ENCODE measurements at regions not wholly inside any gene's neighbourhood (a gene's known extent, or its start where the extent isn't known, plus 50 kb on each side); places are given as distances from the start of the nearest gene placed in this dataset.

- no peak overlapping the region for H3K4me3 Mint-ChIP-seq
Observed at GRCh38 chr2:64311948-64312621, 141.9 kb upstream of the LGALSL start.

DNA sequence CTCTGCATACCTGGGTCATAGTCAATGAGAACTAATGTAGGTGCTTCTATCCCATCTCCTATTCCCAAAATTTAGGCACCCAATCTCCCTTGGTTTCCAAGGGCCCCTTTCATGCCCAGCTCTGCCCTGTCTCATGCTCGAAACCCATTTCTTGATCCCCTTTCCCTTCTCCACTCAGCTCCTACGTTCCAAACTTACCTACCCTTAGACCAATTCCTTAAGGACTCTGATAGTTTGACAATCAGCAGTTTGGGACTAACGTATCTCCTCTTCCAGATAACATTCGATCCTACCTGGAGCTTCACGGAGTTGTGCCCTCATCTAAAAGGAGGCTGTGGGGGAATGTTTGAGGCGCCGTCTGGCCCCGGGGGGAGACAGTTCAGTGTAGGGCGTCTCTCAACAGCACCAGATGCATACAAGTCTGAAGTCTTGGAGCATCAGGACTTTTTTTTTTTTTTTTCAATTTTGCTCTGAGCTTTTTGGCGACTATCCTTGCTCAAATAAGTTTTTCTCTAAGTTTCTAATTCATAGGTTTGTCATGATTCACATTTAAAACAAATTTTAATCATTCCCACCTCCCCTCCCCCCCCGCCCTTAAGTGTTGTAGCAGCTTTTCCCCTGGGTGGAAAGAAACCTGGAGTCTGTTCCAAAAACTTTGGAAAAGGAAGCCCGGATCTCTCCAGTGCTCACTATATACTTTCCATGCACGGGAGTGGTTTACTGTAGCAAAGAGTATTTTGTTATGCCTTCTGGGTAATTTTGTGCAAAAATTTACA is 141.2 kb upstream of the LGALSL start:
- H3K4me3 Mint-ChIP-seq = no peak overlapping the region
- H3K27me3 Mint-ChIP-seq (ENCODE audit: low read depth in 3 of 3) = peaks cover 0 to 4% (median 2%) of the 10 kb centered on the region in 3 donors
- H3K36me3 Mint-ChIP-seq = no peaks in the 10 kb centered on the region
- H3K9me3 Mint-ChIP-seq = no peaks in the 10 kb centered on the region
- no peak for DNase-seq
- H3K4me1 Mint-ChIP-seq = no peaks in the 10 kb centered on the region
- peak overlapping the region in 1 of 6 donors; percentile 49 for H3K27ac Mint-ChIP-seq

More at GRCh38 chr2:64311948-64312621, 141.9 kb upstream of the LGALSL start:
- H3K4me1 Mint-ChIP-seq = no peaks in the 10 kb centered on the region
- DNase-seq = no peak
- no peaks in the 10 kb centered on the region for H3K36me3 Mint-ChIP-seq
- H3K27me3 Mint-ChIP-seq (ENCODE audit: low read depth in 3 of 3) = peaks cover 0 to 4% (median 2%) of the 10 kb centered on the region in 3 donors
- no peak overlapping the region for H3K27ac Mint-ChIP-seq
- no peaks in the 10 kb centered on the region for H3K9me3 Mint-ChIP-seq

- H3K27me3 Mint-ChIP-seq (ENCODE audit: low read depth in 3 of 3) = peaks cover 0 to 4% (median 2%) of the 10 kb centered on the region in 3 donors
Observed at GRCh38 chr2:64313398-64313723, 140.6 kb upstream of the LGALSL start.

GRCh38 chr2:64315291-64315960 is 138.5 kb upstream of the LGALSL start:
- DNase-seq = no peak
- Mint-ChIP-seq H3K9me3 (no peaks in the 10 kb centered on the region), H3K36me3 (peaks cover 0 to 3% (median 0%) of the 10 kb centered on the region in 3 donors), H3K27me3 (ENCODE audit: low read depth in 3 of 3) (peaks cover 0 to 4% (median 2%) of the 10 kb centered on the region in 3 donors), H3K4me1 (peaks cover 0 to 9% of the 10 kb centered on the region in 2 donors), H3K27ac (no peak overlapping the region), H3K4me3 (no peak overlapping the region)

More at GRCh38 chr2:64313398-64313723, 140.6 kb upstream of the LGALSL start:
- no peak overlapping the region for H3K27ac Mint-ChIP-seq
- peaks cover 0 to 3% (median 0%) of the 10 kb centered on the region in 3 donors for H3K36me3 Mint-ChIP-seq
- peaks cover 0 to 5% of the 10 kb centered on the region in 2 donors for H3K4me1 Mint-ChIP-seq
- H3K9me3 Mint-ChIP-seq = no peaks in the 10 kb centered on the region
- H3K4me3 Mint-ChIP-seq = no peak overlapping the region
- DNase-seq = no peak

GRCh38 chr2:64317707-64318475 is 136.1 kb upstream of the LGALSL start:
- peaks cover 1 to 4% (median 3%) of the 10 kb centered on the region in 3 donors for H3K27me3 Mint-ChIP-seq (ENCODE audit: low read depth in 3 of 3)
- peaks cover 0 to 3% (median 0%) of the 10 kb centered on the region in 3 donors for H3K36me3 Mint-ChIP-seq
- peaks cover 13 to 28% of the 10 kb centered on the region in 2 donors for H3K4me1 Mint-ChIP-seq
- H3K9me3 Mint-ChIP-seq = no peaks in the 10 kb centered on the region
- no peak overlapping the region for H3K4me3 Mint-ChIP-seq
- no peak for DNase-seq
- H3K27ac Mint-ChIP-seq = peak overlapping the region in 3 of 6 donors; percentile 16 to 59 (median 51)

GRCh38 chr2:64318476-64318748 is 135.6 kb upstream of the LGALSL start:
- H3K4me1 Mint-ChIP-seq = peaks cover 18 to 33% of the 10 kb centered on the region in 2 donors
- no peak overlapping the region for H3K4me3 Mint-ChIP-seq
- H3K9me3 Mint-ChIP-seq = no peaks in the 10 kb centered on the region
- DNase-seq = no peak
- peaks cover 0 to 3% (median 0%) of the 10 kb centered on the region in 3 donors for H3K36me3 Mint-ChIP-seq
- peak overlapping the region in 3 of 6 donors; percentile 16 to 59 (median 51) for H3K27ac Mint-ChIP-seq
- H3K27me3 Mint-ChIP-seq (ENCODE audit: low read depth in 3 of 3) = peaks cover 1 to 4% (median 3%) of the 10 kb centered on the region in 3 donors

DNA sequence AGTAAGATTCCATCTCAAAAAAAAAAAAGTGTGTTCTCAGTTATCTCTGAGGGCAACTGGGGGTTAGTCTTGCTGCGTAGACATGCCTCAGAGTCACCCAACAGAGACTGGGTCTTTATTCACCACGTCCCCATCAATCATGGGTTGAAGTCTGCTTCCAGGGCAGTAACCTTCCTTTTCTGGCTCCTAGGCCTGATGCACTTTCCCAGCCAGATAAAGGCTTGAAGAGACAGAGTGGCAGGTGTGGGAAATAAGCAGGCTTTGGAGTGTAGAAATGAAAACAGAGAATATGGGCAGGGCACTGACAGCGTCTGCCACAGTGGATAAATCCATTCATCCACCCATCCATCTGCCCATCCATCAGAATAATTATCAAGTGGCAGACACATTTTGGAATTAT is 134.1 kb upstream of the LGALSL start:
- no peak overlapping the region for H3K4me3 Mint-ChIP-seq
- no peak overlapping the region for H3K27ac Mint-ChIP-seq
- H3K27me3 Mint-ChIP-seq (ENCODE audit: low read depth in 3 of 3) = peaks cover 0 to 3% (median 1%) of the 10 kb centered on the region in 3 donors
- peaks cover 33 to 48% of the 10 kb centered on the region in 2 donors for H3K4me1 Mint-ChIP-seq
- DNase-seq = no peak
- H3K9me3 Mint-ChIP-seq = no peaks in the 10 kb centered on the region
- peaks cover 0 to 3% (median 0%) of the 10 kb centered on the region in 3 donors for H3K36me3 Mint-ChIP-seq

- peaks cover 0 to 7% (median 4%) of the 10 kb centered on the region in 3 donors for H3K27me3 Mint-ChIP-seq (ENCODE audit: low read depth in 3 of 3)
- H3K9me3 Mint-ChIP-seq = no peaks in the 10 kb centered on the region
- H3K4me1 Mint-ChIP-seq = peaks cover 59 to 73% of the 10 kb centered on the region in 2 donors
- H3K27ac Mint-ChIP-seq = peak overlapping the region in 3 of 6 donors; percentile 30 to 51 (median 50)
- peaks cover 0 to 3% (median 0%) of the 10 kb centered on the region in 3 donors for H3K36me3 Mint-ChIP-seq
- DNase-seq = no peak
- peak overlapping the region in 4 of 5 donors; percentile 6 to 49 (median 37) for H3K4me3 Mint-ChIP-seq
Observed at GRCh38 chr2:64322433-64322832, 131.5 kb upstream of the LGALSL start.

DNA sequence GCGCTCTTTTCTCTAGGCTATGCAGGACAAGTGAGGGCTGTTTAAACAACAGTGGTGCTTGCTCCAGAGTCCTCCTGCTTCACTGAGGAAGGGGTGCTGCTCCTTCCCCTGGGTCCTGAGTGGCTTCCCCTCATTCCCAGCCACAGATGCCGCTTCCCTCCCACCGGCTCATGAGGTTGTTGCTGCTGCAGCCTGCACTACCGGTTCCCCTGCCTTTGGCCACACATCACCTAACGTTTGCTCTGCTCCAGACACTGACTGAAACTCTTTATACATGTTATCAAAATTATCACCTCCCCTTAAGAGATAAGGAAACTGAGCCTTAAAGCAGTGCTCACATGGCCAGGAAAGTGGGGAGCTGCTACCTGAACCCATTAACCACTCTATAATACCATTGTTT is 130.8 kb upstream of the LGALSL start:
- peaks cover 0 to 7% (median 4%) of the 10 kb centered on the region in 3 donors for H3K27me3 Mint-ChIP-seq (ENCODE audit: low read depth in 3 of 3)
- peaks cover 0 to 2% (median 0%) of the 10 kb centered on the region in 3 donors for H3K36me3 Mint-ChIP-seq
- H3K4me3 Mint-ChIP-seq = peak overlapping the region; percentile 15 to 49 (median 39)
- no peak for DNase-seq
- H3K4me1 Mint-ChIP-seq = peaks cover 66 to 78% of the 10 kb centered on the region in 2 donors
- no peaks in the 10 kb centered on the region for H3K9me3 Mint-ChIP-seq
- H3K27ac Mint-ChIP-seq = peak overlapping the region in 2 of 6 donors; percentile 27 to 60

GRCh38 chr2:64324746-64325410 is 129.1 kb upstream of the LGALSL start:
- Mint-ChIP-seq H3K9me3 (no peaks in the 10 kb centered on the region), H3K27ac (peak overlapping the region; percentile 88 to 97 (median 94)), H3K27me3 (ENCODE audit: low read depth in 3 of 3) (peaks cover 0 to 7% (median 4%) of the 10 kb centered on the region in 3 donors), H3K4me3 (peak overlapping the region in 4 of 5 donors; percentile 49 to 93 (median 81)), H3K36me3 (no peaks in the 10 kb centered on the region), H3K4me1 (peaks cover 74 to 80% of the 10 kb centered on the region in 2 donors)
- DNase-seq = no peak

GRCh38 chr2:64325477-64325851 is 128.5 kb upstream of the LGALSL start:
- no peaks in the 10 kb centered on the region for H3K36me3 Mint-ChIP-seq
- H3K4me3 Mint-ChIP-seq = peak overlapping the region; percentile 77 to 93 (median 88)
- no peaks in the 10 kb centered on the region for H3K9me3 Mint-ChIP-seq
- H3K4me1 Mint-ChIP-seq = peaks cover 77 to 80% of the 10 kb centered on the region in 2 donors
- DNase-seq = peak in 1 of 3 donors; percentile 8
- peaks cover 0 to 7% (median 4%) of the 10 kb centered on the region in 3 donors for H3K27me3 Mint-ChIP-seq (ENCODE audit: low read depth in 3 of 3)
- H3K27ac Mint-ChIP-seq = peak overlapping the region; percentile 88 to 97 (median 94)

GRCh38 chr2:64325852-64326577 is 127.9 kb upstream of the LGALSL start:
- H3K27me3 Mint-ChIP-seq (ENCODE audit: low read depth in 3 of 3) = peaks cover 0 to 7% (median 4%) of the 10 kb centered on the region in 3 donors
- peak overlapping the region; percentile 88 to 97 (median 94) for H3K27ac Mint-ChIP-seq
- peaks cover 0 to 4% (median 0%) of the 10 kb centered on the region in 3 donors for H3K36me3 Mint-ChIP-seq
- peak overlapping the region; percentile 77 to 93 (median 88) for H3K4me3 Mint-ChIP-seq
- DNase-seq = peak; percentile 81 to 84 (median 83)
- H3K4me1 Mint-ChIP-seq = peaks cover 80 to 86% of the 10 kb centered on the region in 2 donors
- no peaks in the 10 kb centered on the region for H3K9me3 Mint-ChIP-seq

Measured in immature natural killer cell (primary cell).